ENCODE measurements at regions not wholly inside any gene's neighbourhood (a gene's known extent, or its start where the extent isn't known, plus 50 kb on each side); places are given as distances from the start of the nearest gene placed in this dataset.

DNA sequence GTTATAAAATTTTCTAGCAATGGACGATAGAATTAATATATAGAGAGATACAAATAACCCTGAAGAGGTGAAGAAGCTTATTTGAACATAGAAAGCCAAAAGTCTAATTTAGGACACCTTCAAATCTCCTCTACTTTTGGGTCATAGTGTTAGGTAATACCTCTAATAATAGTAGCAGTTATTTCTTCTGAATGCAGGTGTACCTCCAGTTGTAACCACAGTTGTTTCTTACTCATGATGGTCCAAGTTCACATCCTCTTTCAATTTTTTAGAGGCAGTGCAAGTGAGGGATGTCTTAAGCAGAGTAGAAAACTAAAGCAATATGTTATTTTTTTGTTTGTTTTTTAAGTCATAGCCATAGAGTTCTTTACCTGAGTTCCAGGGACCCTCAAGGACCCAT, 429.5 kb downstream of the CCDC85A start:
- no peak overlapping the region for H3K4me3 ChIP-seq
- no peak overlapping the region for H3K27ac ChIP-seq
- WGBS, 2 donors: 42 to 67% methylated on average over 1 of the region's 1 CpG
- no peaks in the 10 kb centered on the region for H3K27me3 ChIP-seq
- peaks cover 0 to 3% (median 0%) of the 10 kb centered on the region in 4 donors for H3K9me3 ChIP-seq
- H3K36me3 ChIP-seq: no peaks in the 10 kb centered on the region
- H3K4me1 ChIP-seq: no peaks in the 10 kb centered on the region
- TF ChIP-seq EP300 (IDR thresholded peaks at IDR 0.05): no peak
- no peak for DNase-seq
- intact Hi-C loops (cut with DNase I): no loop called here

DNA sequence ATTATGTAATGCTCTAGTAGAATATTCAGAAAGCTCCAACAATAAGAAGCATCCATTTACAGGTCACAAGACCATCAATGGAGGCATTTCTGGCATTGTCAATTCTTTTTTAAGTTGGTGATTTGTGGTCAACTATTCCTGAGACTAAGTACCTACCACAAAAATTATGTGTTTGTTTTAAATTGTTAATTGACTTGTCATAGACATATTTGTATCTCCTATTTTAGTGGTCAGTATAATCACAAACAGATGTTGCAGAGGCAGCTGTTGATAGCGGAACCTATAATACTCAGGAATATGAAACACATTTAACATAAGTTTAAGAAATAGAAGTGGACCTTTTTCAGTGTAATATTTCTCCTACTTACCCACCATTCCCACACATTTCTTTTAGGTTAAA, 430.1 kb downstream of the CCDC85A start:
- Histone ChIP-seq H3K9me3 (peaks cover 0 to 3% (median 1%) of the 10 kb centered on the region in 4 donors), H3K36me3 (no peaks in the 10 kb centered on the region), H3K4me1 (no peaks in the 10 kb centered on the region), H3K27me3 (no peaks in the 10 kb centered on the region), H3K4me3 (no peak overlapping the region), H3K27ac (no peak overlapping the region)
- 89 to 94% methylated on average over 1 of the region's 1 CpG for WGBS, 2 donors
- no peak for DNase-seq
- no peak for TF ChIP-seq EP300 (IDR thresholded peaks at IDR 0.05)
- TF ChIP-seq, protein P1, sequence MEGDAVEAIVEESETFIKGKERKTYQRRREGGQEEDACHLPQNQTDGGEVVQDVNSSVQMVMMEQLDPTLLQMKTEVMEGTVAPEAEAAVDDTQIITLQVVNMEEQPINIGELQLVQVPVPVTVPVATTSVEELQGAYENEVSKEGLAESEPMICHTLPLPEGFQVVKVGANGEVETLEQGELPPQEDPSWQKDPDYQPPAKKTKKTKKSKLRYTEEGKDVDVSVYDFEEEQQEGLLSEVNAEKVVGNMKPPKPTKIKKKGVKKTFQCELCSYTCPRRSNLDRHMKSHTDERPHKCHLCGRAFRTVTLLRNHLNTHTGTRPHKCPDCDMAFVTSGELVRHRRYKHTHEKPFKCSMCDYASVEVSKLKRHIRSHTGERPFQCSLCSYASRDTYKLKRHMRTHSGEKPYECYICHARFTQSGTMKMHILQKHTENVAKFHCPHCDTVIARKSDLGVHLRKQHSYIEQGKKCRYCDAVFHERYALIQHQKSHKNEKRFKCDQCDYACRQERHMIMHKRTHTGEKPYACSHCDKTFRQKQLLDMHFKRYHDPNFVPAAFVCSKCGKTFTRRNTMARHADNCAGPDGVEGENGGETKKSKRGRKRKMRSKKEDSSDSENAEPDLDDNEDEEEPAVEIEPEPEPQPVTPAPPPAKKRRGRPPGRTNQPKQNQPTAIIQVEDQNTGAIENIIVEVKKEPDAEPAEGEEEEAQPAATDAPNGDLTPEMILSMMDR (IDR thresholded peaks at IDR 0.05): no peak
- TF ChIP-seq POLR2AphosphoS5 (IDR thresholded peaks at IDR 0.05): no peak
- no peak for TF ChIP-seq POLR2A (IDR thresholded peaks at IDR 0.05)
- intact Hi-C loops (cut with DNase I): no loop called here

DNA sequence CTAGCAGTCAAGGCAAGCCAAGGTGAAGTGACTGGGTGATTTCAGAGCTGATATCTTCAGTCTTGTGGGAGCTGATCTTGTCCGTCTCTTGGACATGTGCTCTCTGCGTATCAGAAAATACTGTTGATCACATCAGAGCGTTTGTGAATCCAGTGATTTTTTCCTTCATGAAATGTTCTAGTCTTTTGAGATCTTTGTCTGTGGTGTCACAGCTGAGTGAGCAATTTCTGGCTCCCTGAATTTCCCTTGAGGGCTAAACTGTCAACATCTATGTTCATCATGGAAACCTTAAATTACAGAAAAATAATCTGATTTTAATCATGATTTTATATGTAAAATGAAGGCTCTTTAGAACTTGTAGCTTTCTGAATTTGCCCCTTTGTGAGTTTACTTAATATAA, 432.0 kb downstream of the CCDC85A start:
- no peaks in the 10 kb centered on the region for H3K27me3 ChIP-seq
- 89 to 90% methylated on average over 3 of the region's 3 CpGs for WGBS, 2 donors
- intact Hi-C loops (cut with DNase I): no loop called here
- H3K4me1 ChIP-seq: no peaks in the 10 kb centered on the region
- no peak overlapping the region for H3K4me3 ChIP-seq
- no peak for DNase-seq
- TF ChIP-seq POLR2AphosphoS5 (IDR thresholded peaks at IDR 0.05) (no peak), EP300 (IDR thresholded peaks at IDR 0.05) (no peak), POLR2A (IDR thresholded peaks at IDR 0.05) (no peak)
- TF ChIP-seq, protein P1 (IDR thresholded peaks at IDR 0.05): no peak
- peaks cover 0 to 3% (median 1%) of the 10 kb centered on the region in 4 donors for H3K9me3 ChIP-seq
- H3K36me3 ChIP-seq: no peaks in the 10 kb centered on the region
- no peak overlapping the region for H3K27ac ChIP-seq

DNA sequence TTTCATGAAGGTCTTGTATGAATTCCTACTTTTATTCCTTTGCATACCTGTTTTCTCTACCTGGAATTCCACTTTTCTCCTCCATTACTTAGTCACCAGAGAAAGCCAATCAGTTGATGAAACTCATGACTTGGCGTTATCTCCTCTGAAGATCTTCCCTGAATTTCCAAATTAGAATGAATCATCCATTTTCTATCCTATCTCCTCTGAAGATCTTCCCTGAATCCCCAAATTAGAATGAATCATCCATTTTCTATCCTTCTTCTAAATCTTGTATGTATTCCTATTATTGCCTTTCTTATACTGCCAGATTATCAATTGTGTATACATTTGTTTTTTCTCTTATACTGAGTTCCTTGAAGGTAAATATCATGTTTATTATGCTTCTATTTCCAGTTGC, 440.4 kb downstream of the CCDC85A start:
- DNase-seq: no peak
- intact Hi-C loops (cut with DNase I): no loop called here
- WGBS, 2 donors: 89 to 95% methylated on average over 1 of the region's 1 CpG

DNA sequence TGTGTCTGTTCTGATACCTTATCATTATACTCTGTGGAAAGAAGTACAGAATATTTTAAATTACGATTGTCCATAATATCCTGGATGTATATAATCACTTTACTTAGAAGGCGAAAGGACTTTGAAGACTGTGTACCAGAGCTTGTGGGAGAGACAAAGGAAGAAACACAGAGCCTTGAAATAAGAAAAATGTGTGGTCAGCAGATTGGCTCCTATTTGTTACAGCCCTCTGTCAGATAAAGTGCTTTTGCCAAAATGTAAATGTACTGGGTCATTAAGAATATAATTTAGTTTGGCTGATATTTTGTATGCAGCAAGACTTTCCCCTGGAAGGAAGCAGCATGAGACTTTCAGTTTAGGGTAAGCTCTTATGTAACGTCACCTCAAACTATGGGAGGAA, 443.1 kb downstream of the CCDC85A start:
- Histone ChIP-seq H3K27me3 (no peaks in the 10 kb centered on the region), H3K36me3 (no peaks in the 10 kb centered on the region), H3K4me1 (no peaks in the 10 kb centered on the region), H3K9me3 (no peaks in the 10 kb centered on the region), H3K27ac (no peak overlapping the region), H3K4me3 (no peak overlapping the region)
- intact Hi-C loops (cut with DNase I): no loop called here
- DNase-seq: no peak
- TF ChIP-seq EP300 (IDR thresholded peaks at IDR 0.05) (no peak), POLR2A (IDR thresholded peaks at IDR 0.05) (no peak), POLR2AphosphoS5 (IDR thresholded peaks at IDR 0.05) (no peak)
- TF ChIP-seq, protein P1 (IDR thresholded peaks at IDR 0.05): no peak
- 85 to 91% methylated on average over 3 of the region's 3 CpGs for WGBS, 2 donors

More for the DNA sequence above, 440.4 kb downstream of the CCDC85A start:
- H3K9me3 ChIP-seq: peaks cover 0 to under 1% (median 0%) of the 10 kb centered on the region in 4 donors
- no peaks in the 10 kb centered on the region for H3K36me3 ChIP-seq
- TF ChIP-seq, protein P1 (IDR thresholded peaks at IDR 0.05): no peak
- TF ChIP-seq POLR2A (IDR thresholded peaks at IDR 0.05) (no peak), POLR2AphosphoS5 (IDR thresholded peaks at IDR 0.05) (no peak), EP300 (IDR thresholded peaks at IDR 0.05) (no peak)
- H3K4me3 ChIP-seq: no peak overlapping the region
- H3K4me1 ChIP-seq: no peaks in the 10 kb centered on the region
- no peak overlapping the region for H3K27ac ChIP-seq
- no peaks in the 10 kb centered on the region for H3K27me3 ChIP-seq
